ENCODE measurements at regions not wholly inside any gene's neighbourhood (a gene's known extent, or its start where the extent isn't known, plus 50 kb on each side); places are given as distances from the start of the nearest gene placed in this dataset.

DNA sequence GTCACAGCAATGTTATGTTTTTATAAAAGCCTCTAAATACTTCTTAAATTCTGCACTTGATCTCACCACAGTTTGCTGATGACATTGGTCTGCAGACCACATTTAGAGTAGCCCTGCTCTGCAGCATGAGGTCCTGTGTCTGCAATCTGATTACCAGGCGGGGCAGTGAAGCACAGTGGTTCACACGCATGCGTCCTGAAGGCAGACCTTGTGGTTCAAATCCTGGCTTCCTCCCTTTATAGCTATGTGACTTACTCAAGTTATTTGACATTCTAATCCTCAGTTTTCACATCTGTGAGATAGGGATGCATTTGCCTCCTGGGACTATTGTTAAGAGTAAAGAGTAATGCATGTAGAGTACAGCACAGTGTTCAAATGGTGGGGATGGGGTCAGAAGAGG, 50.3 kb downstream of the BMAL2 start:
- no peak for DNase-seq

DNA sequence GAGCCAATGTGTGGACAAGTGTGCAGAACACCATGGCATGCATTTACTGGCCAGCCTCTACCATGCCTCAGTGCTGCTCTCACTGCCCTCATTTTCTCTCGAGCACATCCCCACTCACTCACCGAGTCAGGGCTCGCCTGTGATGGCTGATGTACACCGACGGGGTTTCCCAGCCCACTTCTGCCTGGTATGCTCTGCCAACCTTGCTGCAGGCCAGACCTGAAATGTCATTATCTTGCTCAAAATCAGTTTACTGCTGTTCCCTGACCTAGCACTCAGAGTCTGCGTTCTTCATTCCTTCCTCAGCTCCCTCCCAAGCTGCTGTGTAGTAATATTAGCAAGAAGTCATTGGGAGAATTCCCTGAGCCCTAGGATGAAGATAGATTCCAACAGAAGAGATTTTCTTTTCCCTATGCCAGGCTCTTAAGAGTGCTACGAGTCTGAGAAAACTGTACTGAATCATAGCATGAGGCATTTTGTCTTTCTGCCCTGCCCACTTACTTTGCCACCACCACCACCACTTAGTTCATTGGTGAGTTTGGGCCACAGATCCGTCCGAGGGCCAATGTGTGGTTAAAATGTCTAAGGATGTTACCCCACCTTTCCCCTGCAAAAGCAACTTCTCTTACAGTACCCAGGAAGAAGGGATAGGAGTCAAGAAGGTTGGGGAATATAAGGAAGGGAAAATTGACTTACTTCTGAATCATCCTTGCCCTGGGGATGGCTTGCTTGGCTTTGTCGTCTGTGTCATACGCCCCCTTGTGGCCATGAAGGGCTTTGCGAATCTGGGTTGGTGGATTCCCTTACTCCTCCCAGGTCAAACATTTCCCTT, 51.0 kb downstream of the BMAL2 start:
- DNase-seq: peak; percentile 3

DNA sequence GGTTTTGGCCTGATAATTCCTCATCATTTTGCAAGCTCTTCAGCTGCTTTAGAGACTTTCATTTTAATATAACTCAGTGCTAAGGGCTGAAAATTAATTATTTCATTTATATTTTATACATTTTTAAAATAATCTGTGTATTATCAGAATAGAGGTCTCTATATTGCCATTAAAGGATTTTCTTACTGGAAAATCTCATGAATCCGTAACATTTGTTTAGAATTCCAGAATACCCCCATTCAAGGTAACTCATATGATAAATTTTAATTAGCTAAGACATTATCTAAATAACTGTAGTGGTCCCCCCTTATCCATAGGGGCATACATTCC, 51.6 kb downstream of the BMAL2 start:
- no peak for DNase-seq

DNA sequence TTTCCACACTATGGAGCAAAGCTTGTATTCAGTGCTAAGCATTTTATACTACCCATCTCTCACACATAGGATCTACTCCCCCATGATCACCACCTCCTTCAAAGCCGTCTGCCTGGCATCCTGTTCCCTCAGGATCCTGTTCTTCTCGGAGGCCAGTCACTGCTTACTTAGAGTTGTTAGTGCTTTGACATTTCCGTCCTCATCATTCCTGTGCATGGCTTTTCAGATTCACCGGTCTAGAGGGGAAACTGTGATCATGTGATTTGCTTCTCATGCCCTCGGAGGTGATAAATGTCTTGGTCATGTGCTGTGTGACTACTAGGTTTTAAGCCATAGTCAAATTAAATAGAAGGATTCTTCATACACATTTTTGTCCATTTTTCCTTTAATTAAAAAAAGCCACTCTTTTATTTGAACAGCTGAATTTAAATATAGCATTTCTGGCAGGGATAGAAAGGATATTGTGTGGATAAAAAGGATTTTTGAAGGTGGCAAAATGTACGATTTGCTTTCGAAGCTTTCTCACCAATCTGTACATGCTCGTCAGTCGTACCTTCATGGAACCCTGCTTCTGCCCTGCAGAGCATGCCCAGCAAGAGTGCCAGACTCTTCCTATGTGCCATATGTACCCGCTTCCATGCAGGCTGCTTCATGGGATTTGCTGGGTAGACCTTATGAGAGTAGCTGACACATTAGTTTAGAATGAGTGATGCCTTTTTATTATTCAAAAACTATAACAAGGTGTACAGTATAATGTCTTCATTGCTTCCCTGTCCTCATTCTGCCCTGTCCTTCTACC, 53.3 kb downstream of the BMAL2 start:
- no peak for DNase-seq

DNA sequence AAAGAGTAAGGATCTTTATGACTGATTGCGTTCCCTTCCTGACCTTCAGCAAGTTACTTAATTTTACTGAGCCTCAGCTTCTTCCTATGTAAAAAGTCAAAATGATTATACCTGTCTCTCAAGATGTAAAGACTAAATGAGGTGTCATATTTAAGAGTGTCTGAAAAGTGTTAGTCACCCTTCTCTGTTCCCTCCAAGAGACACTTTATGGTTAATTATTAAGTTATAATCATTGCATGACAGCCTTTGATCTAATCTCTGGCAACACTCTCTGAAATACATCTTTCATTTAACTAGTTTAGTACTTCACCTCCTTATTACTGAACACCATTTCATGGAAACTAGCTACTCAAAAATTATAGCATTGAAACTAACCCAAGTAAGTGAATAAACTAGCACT, 54.8 kb downstream of the BMAL2 start:
- DNase-seq: no peak

GRCh38 chr12:27388650-27389049, 56.0 kb downstream of the BMAL2 start:
- DNase-seq: no peak

DNA sequence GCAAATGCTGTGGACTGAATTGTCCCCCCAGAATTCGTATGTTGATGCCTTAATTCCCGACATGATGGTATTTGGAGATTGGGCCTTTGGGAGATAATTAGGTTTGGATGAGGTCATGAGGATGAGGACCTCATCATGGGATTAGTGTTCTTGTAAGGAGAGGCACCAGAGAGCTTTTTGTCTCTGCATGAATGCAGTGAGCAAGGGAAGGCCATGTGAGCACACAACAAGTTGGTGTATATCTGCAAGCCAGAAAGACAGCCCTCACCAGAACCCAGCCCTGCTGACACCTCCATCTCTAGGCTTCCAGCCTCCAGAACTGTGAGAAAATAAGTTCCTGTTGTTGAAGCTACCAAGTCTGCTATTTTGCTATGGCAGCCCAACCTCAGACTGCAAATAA, 51.9 kb upstream of the SMCO2 start:
- no peak for DNase-seq

DNA sequence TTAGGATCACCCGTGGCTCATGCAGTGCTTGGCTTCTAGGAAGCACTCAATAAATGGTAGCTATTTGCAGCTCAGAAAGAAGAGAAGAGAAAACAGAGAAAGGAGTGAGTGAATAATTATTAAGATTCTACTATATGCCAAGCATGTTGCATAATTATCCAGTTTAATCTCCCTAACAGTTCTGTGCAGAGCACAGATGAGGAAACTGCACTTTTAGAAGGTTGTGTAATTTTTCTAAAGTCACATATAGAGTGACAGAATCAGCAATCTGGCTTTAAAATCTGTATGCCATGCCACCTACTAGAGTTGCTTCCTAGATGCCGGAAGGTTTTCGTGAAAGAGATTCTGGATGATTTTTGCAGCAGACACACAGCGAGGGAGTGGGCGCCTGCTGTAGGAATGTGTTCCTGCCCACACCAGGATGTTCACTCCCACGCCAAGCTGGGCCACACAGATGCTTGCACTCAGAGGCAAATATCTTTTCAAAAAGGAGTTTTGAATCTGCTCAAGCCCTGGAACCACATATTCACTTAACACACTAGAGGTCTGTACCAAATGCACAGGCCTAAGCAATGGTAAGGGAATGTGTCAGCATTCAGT, 50.2 kb upstream of the SMCO2 start:
- no peak for DNase-seq
